NCI-H146 (cell line): ENCODE measurements at regions not wholly inside any gene's neighbourhood (a gene's known extent, or its start where the extent isn't known, plus 50 kb on each side); places are given as distances from the start of the nearest gene placed in this dataset.
"Not testable (repeated sequence)": the region's sequence is repeated elsewhere in the genome, so short reads cannot be mapped to it uniquely, and the experiment has no call there.

Source experiments
- DNase-seq: peaks from one replicate; lab custom pipeline; 2025; lab: John Stamatoyannopoulos, UW

DNA sequence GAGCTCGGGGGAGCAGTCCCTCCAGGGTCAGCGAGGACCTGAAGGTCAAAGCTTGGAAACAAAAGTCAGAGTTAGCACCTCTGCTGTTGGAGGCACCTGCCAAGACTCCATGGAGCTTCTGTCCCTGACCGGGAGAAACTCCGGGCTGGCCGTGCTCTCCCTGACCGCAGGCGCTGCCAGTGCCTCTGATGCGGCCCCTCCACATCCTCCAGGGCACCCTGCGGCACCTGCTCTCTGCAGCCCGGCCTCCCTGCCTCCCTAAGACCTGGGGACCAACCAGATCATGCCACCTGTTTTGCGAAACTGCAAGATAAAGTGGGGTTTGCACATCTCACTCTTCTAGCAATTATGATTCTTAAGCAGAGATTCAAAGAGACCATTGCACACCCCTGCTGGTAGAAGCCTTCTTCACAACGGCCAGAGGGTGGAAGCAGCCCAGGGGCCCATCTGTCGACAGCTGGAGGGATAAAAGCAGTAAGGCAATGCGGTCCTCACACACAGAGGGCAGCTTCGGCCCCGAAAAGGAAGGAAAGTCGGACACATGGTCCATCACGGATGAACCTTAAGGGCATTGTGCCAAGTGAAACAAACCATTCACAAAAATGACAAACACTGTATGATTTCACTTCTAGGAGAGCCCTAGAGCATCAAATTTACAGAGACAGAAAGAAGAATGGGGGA, 477.1 kb downstream of the BRD1 start:
- DNase-seq, result peak; percentile 19

DNA sequence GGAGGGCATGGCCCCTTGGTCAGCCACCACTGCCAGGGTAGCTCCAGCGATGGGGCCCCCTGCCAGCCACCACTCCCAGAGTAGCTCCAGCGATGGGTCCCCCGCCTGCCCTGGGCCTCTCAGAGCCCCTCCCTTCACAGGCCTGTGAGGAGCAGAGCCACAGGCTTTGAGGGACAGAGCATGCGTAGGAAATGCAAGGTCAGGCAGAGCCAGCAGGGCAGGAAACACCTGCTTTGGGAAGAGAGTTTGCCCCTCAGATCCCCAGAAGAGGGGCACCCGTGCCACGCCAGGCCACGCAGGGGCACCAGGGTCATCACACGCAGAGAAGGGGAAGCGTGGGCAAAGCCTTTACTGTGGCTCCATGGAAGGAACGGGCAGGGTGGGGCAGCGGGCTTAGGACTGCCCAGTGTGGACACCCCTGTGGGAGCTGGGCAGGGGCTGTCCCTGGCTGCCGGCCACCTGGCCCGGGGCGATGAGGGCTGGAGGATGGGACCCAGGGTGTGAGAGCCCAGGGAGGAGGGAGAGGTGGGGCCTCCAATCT, 477.8 kb downstream of the BRD1 start:
- peak; percentile 13 for DNase-seq

GRCh38 chr22:49349181-49349835, 478.4 kb downstream of the BRD1 start:
- no peak for DNase-seq

GRCh38 chr22:49348631-49349030, 479.0 kb downstream of the BRD1 start:
- no peak for DNase-seq

- DNase-seq, result peak; percentile 37
Measured at GRCh38 chr22:49347376-49347775, 480.3 kb downstream of the BRD1 start.

DNA sequence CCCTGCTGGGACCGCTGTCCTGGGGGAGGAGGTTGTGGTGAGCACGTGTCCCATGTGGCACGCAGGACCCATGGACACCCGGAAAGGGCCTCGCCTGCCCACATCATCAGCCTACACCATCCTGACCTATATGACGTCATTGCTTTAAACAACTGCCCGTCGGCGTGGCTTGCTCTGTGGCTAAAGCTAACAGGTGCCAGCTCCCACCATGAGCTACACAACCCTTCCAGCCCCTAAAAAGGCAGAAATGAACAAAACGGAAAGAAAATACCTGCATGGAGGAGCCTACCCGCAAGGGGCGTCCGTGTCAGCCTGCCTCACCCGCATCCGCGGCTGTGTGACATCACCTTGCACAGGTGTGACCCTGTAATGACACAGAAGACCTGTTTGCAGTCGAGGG, 481.8 kb downstream of the BRD1 start:
- no peak for DNase-seq

GRCh38 chr22:49344656-49345055, 483.0 kb downstream of the BRD1 start:
- no peak for DNase-seq

DNA sequence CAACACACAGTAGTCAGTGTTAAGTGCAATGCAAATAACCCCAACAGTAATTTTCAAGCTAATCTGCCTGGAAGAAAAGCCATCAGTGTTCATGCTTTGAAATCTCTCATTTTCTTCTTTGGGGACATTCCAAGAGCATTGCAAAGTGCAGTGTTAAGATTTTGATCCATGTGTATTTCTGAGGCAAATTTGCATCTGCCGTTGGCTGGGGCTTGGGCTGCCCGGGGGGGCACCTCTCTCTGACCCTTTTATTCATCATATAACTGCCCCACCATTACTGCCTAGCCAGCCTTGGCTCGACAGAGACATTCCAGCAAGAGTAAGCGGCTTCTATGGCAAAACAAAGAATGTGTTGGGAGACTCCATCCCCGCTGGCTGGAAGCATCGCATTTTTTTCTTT, 483.5 kb downstream of the BRD1 start:
- DNase-seq, result no peak

DNA sequence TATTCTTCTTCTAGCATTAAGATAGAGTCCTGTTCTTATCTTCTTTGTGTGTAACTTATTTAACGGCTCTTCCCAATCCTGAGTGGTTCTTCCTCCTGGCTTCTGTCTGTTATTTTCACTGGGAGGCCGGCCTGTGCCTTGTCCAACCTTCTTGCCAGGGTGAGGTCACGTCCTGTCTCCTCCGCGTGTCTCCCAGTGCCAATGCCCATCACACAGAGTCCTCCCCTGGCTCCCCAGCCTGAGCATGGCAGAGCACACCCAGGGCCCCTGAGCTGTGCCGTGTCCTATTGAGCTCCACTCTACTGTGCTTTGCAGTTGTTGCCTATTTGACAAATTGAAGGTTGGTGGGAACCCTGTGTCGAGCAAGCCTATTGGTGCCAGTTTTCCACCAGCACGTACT, 487.3 kb downstream of the BRD1 start:
- DNase-seq, result no peak

DNA sequence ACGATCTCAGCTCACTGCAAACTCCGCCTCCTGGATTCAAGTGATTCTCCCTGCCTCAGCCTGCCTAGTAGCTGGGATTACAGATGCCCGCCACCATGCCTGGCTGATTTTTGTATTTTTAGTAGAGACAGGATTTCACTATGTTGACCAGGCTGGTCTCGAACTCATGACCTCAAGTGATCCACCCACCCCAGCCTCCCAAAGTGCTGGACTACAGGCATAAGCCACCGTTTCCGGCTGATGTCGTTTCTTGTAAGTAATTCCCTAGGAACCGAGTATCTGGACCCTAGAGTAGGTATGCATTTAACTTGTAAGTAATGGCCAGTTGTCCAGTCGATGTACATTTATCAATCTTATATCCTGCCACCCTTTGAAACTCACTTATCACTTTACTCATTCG, 491.2 kb downstream of the BRD1 start:
- DNase-seq, result not testable (repeated sequence)

DNA sequence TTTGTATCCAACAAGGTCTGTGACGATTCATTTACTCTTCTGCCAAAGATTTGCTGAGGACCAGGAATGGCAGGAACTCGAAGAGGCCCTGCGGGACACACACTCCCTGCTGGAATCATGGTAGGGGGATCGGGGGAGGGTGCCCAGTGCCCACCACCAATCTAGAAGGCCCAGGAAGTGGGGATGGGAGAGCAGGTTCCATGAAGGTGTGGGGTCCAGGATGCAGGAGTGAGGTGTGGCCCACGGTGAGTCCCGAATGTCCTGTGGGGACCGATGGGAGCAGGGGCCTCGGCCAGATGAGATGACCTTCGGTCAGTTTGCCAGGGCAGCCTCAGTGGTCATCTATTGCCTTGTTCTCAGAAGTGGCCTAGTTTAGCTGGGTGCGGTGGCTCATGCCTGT, 492.7 kb downstream of the BRD1 start:
- DNase-seq, result no peak

GRCh38 chr22:49334449-49334789, 493.3 kb downstream of the BRD1 start:
- DNase-seq, result no peak

DNA sequence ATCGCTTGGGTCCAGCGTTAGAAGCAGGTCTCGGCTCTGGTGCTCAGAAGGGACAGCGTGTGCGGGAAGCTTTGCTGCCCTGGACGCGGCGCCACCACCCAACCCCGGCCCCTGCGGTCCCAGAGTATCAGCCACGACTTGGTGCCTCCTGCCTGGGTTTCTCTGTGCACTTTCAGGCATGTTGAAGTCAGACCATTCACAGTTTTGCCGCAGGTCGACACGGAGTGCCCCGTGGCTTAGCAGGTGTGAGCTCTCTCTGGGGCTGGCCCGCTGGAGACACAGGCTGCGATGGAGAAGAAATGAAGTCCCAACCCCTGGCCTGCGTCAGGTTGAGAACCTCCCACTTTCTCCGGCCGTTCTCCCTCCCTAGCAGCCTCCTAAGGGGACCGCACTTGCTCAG, 494.5 kb downstream of the BRD1 start:
- no peak for DNase-seq

GRCh38 chr22:49332691-49333090, 495.0 kb downstream of the BRD1 start:
- no peak for DNase-seq

DNA sequence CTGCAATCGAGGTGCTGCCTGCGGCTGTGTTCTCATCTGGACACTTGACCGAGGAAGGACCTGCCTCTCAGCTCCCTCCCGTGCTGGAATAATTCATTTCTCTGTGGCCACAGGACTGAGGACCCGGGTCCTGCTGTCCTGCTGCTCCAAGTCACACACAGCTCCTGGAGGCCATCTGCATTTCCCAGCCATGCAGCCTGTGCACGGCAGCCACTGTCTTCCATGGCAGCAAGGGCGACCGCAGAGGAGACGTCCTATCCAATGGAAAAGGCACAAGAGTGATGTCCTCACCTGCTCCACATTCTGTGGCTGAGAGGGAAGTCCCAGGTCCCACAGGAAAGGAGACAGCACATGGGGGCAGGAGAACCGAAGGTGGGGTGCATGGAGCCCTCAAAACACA, 495.8 kb downstream of the BRD1 start:
- DNase-seq, result no peak

DNA sequence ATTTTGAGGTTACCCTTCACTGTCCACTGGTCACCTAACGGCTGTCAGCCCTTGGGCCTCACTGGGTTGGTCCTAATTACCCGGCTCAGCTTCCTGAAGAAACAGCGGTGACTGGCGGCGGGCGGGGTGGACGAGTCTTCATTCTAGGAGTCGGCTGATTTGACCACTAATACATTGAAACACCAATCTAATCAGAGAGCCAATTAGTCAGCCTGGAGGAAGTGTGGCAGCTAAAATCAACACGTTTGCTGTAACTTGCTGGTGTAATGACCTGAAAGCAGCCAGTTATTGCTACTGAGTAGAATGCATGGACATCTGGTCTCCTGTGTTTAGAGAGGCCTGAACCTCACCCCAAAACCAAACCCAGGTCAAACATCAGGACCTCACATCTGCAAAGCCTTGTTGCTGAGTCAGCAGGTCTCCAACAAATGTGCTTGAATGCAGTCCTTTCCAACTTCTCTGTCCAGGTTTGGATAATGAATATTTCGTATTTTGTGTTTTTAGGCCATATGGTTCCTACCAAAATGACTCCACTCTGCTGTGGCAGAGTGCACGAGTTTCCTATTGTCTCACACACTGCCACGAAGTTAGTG, 496.4 kb downstream of the BRD1 start:
- no peak for DNase-seq

DNA sequence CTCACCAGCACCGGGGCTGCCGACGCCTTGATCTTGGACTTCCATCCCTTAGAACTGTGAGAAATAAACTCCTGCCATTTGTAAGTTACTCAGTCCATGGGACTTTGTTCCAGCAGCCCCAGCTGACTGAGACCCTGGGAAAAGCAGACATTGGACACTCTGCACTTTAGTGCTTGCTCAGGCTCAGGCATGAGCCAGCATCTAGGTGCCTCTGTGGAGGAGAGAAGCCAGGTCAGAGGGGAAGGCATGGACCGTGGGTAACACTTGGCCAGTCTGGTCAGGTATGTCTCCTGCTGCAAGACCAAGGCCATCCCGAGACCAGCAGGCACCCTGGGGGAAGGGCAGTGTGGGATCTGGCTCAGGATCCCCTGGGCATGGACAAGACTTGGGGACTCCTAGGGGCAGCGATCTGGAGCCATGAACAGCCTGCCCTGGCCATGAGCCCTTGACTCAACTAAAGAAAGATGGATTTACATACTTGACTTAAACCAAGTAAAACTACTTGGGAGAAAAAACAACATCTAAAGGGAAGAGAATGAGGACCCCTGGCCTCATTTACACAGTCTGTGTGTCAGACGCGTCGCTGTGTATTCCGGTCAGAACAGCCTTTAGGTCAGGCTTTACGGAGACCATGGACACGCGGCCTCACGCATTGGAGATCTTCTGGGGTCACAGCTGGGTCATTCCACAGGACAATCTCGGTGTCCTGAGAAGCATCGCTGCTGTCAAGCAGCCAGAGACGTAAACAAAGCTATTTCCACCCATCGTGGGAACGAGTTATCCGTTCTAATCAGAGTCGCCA, 497.1 kb downstream of the BRD1 start:
- DNase-seq, result no peak

DNA sequence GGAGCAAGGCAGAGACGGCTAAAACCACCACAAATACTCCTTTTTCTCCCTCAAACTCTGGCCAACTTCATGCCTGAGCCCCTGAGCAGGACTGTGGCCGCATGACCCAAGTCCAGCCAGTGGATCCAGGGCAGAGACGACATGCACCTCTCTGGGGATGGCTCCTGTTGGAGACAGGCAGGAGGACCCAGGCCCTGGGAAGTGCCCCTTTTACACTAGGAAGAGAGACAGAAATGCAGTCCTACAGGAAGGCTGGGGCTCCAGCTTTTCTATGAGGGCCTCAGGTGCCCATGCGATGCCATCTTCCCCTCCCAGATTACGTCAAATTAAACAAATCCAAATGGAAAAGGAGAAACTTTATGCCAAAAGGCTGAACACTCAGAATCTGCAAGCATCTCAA, 498.0 kb downstream of the BRD1 start:
- DNase-seq, result no peak

- no peak for DNase-seq
Measured at GRCh38 chr22:49328630-49329405, 498.9 kb downstream of the BRD1 start.

DNA sequence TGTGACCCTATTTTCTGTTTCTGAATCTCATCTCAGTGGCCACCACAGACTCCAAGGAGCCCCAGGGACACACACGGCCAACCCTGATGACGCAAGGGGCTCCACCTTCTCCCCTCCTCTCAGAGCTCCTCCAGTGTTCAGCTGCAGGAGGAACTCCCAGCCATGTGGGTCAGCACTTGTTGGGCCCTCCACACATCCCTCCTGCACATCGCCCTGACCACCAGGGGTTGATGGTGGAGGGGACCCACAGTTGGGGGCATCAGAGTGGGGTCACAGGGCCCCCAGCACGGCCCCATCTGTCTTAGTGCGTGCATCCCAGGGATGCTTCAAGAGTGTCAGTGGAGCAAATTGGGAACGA, 499.6 kb downstream of the BRD1 start:
- DNase-seq, result no peak

DNA sequence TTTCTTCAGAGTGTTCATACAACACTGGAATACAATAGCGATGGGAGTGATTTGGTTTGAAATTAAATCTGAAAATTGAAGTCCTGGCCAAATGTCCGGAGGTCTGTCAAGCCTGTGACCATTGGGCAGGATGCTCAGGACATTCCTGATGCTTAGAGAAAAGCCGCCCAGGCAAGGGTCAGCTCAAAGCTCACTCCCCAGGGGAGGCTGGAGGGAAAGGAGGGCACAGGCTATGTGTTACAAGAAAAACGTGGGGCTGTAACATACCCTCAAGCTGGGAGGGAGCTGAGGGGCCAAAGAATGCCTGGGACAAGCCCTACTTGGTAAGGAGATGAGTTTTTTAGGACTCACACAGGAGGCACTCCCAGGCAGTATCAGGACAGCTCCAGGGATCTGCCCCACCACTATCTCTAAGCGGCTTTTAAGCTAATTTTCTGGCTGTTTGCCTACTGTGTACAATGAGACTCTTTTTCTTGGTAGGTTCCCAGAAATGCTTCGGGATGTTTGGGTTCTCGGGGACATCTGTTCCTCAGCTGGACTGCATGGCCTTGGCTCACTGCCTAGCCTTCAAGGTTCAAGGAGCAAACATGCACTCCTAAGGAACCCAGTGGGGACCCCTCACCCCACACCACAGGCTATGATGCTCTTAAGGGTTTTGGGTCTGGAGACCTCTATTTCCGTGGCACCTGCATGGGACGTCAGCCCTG, 500.1 kb downstream of the BRD1 start:
- DNase-seq, result no peak
